Panc1 (cell line): ENCODE measurements at regions not wholly inside any gene's neighbourhood (a gene's known extent, or its start where the extent isn't known, plus 50 kb on each side); places are given as distances from the start of the nearest gene placed in this dataset.

Experiments used
- ATAC-seq: fragments of 200-7000 bp; cut with Tn5 transposase; 2 replicates; pipeline ENCODE4 v1.9.1; 2020; ENCODE audit warnings: mild to moderate bottlenecking, moderate library complexity
- BruUV-seq: library from RNA; stranded (reverse); fragments of 400-500 nt; replicated peaks from 2 replicates; lab custom pipeline; 2021; lab: Mats Ljungman, UMichigan
- CTCF ChIA-PET: fragments of 300-600 bp; sonication (Branson Sonifier 250); formaldehyde crosslinking; loops from one replicate; lab custom pipeline; 2022; ENCODE audit warnings: antibody characterized with exemption; lab: Charles Lee
- POLR2A ChIA-PET: fragments of 300-600 bp; sonication (Branson Sonifier 250); formaldehyde crosslinking; loops from one replicate; lab custom pipeline; 2022; ENCODE audit warnings: antibody characterized with exemption; lab: Charles Lee
- DNase-seq: peaks from one replicate; pipeline ENCODE4 v3.0.0-alpha.2; 2010; ENCODE audit warnings: low read depth, low spot score
- H3K27ac ChIP-seq: 2 replicates; pipeline ENCODE4 v1.5.1; 2011; ENCODE audit warnings: mild to moderate bottlenecking, low read length, inconsistent platforms
- H3K27me3 ChIP-seq: fragments of 200-500 bp; sonication (Bioruptor generic); 2 replicates; pipeline ENCODE4 v1.6.0; 2014; ENCODE audit warnings: low read length, inconsistent platforms; ENCODE audit not compliant: control insufficient read depth, insufficient read depth
- H3K36me3 ChIP-seq: fragments of 200-500 bp; sonication (Bioruptor generic); 2 replicates; pipeline ENCODE4 v1.5.1; 2014; ENCODE audit warnings: inconsistent platforms, mild to moderate bottlenecking, low read length, moderate library complexity; ENCODE audit not compliant: control insufficient read depth, insufficient read depth
- H3K4me1 ChIP-seq: 2 replicates; pipeline ENCODE4 v1.5.1; 2011; ENCODE audit warnings: inconsistent platforms, mild to moderate bottlenecking, low read length, moderate library complexity; ENCODE audit not compliant: control insufficient read depth, insufficient read depth
- H3K4me3 ChIP-seq, 2 experiments: 2 replicates each; pipeline ENCODE4 v1.5.1; 2011 to 2012; ENCODE audit warnings: low read depth in 2 of 2, low read length in 2 of 2, mild to moderate bottlenecking in 2 of 2, inconsistent platforms in 1 of 2, moderate library complexity in 1 of 2
- H3K9me3 ChIP-seq: fragments of 200-500 bp; sonication (Bioruptor generic); 2 replicates; pipeline ENCODE4 v1.5.1; 2014; ENCODE audit warnings: low read depth, mild to moderate bottlenecking, inconsistent platforms, low read length, moderate library complexity; ENCODE audit not compliant: control insufficient read depth, insufficient read depth
- POLR2AphosphoS5 ChIP-seq: IDR thresholded peaks from 2 replicates; pipeline ENCODE4 v1.6.1; 2012; ENCODE audit warnings: mild to moderate bottlenecking, low read depth, low read length, moderate library complexity
- SIN3A ChIP-seq: IDR thresholded peaks from 2 replicates; pipeline ENCODE4 v1.6.1; 2012; ENCODE audit warnings: low read depth, mild to moderate bottlenecking, low read length, moderate library complexity, borderline replicate concordance; ENCODE audit not compliant: insufficient read depth
- TCF7L2 ChIP-seq: IDR thresholded peaks from 2 replicates; pipeline ENCODE4 v1.6.1; 2011; ENCODE audit warnings: mild to moderate bottlenecking, low read depth, low read length, inconsistent platforms
- in situ Hi-C: cut with HindIII; loops from 2 replicates; pipeline ENCODE4 v1.10.0; 2016; ENCODE audit warnings: low sequenced_read_pairs, low pct_unique_long_range_greater_than_20kb
- intact Hi-C: fragments of 100-400 bp; cut with micrococcal nuclease; formaldehyde crosslinking; loops from one replicate; pipeline ENCODE4 v1.10.0; 2022; ENCODE audit not compliant: unreplicated experiment
- TF ChIP-seq, protein P1 (sequence below): fragments of 450-650 bp; IDR thresholded peaks from 2 replicates; pipeline ENCODE4 v1.5.1; 2017; ENCODE audit warnings: mild to moderate bottlenecking
- TF ChIP-seq, protein P2 (sequence below), 2 experiments: IDR thresholded peaks; 2 replicates each; pipeline ENCODE4 v1.6.1; 2011 to 2012; ENCODE audit warnings: low read depth in 2 of 2, control low read depth in 1 of 2, low read length in 1 of 2, mild to moderate bottlenecking in 1 of 2, moderate library complexity in 1 of 2; ENCODE audit not compliant: insufficient read depth in 1 of 2

DNA sequence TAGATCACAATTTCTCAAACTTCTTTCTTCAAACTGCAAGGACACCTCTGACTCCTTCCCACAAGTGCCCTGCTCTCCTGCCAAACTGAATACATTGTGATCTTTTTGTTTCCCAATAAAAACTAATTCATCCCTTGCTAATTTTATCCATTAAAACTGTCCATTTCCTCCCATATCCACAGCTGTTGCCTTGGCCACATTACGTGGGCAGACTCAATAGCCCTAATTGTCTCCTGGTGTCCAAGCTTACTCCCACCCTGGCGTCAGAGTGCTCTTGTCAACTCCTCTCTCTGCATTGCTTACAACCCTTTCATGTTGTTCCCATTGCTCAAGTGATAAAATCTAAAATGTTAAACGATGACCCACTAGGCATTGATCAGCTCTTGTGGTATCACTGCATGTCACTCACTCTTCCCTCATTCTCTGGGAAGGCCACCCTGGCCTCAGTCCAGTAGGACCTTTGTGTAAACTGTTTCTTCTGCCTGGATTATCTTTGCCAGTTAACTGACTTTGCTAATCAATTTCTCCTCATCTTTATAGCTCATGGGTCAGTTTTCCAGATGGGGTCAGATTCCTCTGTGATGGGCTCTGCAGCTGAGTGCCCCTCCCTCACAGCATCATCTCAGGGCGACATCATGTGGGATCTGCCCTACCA, 525.0 kb downstream of the SLC4A3 start:
- DNase-seq = no peak
- ChIA-PET CTCF (interaction anchor here (0.7 kb wide), 1 partner anchor 58 kb away, joined by 3 read pairs; no protein-coding TSS in a partner anchor), POLR2A (no interaction called here)
- H3K4me3 ChIP-seq = no peak overlapping the region
- in situ Hi-C loops (no loop called here), intact Hi-C loops (no loop called here)
- no peaks in the 10 kb centered on the region for H3K9me3 ChIP-seq
- BruUV-seq = no TSS peak
- no peak for ATAC-seq
- H3K27me3 ChIP-seq = no peaks in the 10 kb centered on the region
- H3K4me1 ChIP-seq = no peaks in the 10 kb centered on the region
- no peaks in the 10 kb centered on the region for H3K36me3 ChIP-seq
- no peak overlapping the region for H3K27ac ChIP-seq
- TF ChIP-seq SIN3A = no peak
- no peak for TF ChIP-seq TCF7L2
- TF ChIP-seq POLR2AphosphoS5 = no peak
- TF ChIP-seq, protein P1, sequence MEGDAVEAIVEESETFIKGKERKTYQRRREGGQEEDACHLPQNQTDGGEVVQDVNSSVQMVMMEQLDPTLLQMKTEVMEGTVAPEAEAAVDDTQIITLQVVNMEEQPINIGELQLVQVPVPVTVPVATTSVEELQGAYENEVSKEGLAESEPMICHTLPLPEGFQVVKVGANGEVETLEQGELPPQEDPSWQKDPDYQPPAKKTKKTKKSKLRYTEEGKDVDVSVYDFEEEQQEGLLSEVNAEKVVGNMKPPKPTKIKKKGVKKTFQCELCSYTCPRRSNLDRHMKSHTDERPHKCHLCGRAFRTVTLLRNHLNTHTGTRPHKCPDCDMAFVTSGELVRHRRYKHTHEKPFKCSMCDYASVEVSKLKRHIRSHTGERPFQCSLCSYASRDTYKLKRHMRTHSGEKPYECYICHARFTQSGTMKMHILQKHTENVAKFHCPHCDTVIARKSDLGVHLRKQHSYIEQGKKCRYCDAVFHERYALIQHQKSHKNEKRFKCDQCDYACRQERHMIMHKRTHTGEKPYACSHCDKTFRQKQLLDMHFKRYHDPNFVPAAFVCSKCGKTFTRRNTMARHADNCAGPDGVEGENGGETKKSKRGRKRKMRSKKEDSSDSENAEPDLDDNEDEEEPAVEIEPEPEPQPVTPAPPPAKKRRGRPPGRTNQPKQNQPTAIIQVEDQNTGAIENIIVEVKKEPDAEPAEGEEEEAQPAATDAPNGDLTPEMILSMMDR = no peak

- no TSS peak for BruUV-seq
- H3K4me3 ChIP-seq = no peak overlapping the region
- no peak overlapping the region for H3K27ac ChIP-seq
- POLR2A ChIA-PET = no interaction called here
- CTCF ChIA-PET = no interaction called here
- no peaks in the 10 kb centered on the region for H3K27me3 ChIP-seq
- in situ Hi-C loops = no loop called here
- no peaks in the 10 kb centered on the region for H3K4me1 ChIP-seq
- DNase-seq (no peak), ATAC-seq (no peak)
- intact Hi-C loops = no loop called here
- TF ChIP-seq, protein P1 = no peak
- TF ChIP-seq SIN3A (no peak), POLR2AphosphoS5 (no peak), TCF7L2 (no peak)
- TF ChIP-seq, protein P2, sequence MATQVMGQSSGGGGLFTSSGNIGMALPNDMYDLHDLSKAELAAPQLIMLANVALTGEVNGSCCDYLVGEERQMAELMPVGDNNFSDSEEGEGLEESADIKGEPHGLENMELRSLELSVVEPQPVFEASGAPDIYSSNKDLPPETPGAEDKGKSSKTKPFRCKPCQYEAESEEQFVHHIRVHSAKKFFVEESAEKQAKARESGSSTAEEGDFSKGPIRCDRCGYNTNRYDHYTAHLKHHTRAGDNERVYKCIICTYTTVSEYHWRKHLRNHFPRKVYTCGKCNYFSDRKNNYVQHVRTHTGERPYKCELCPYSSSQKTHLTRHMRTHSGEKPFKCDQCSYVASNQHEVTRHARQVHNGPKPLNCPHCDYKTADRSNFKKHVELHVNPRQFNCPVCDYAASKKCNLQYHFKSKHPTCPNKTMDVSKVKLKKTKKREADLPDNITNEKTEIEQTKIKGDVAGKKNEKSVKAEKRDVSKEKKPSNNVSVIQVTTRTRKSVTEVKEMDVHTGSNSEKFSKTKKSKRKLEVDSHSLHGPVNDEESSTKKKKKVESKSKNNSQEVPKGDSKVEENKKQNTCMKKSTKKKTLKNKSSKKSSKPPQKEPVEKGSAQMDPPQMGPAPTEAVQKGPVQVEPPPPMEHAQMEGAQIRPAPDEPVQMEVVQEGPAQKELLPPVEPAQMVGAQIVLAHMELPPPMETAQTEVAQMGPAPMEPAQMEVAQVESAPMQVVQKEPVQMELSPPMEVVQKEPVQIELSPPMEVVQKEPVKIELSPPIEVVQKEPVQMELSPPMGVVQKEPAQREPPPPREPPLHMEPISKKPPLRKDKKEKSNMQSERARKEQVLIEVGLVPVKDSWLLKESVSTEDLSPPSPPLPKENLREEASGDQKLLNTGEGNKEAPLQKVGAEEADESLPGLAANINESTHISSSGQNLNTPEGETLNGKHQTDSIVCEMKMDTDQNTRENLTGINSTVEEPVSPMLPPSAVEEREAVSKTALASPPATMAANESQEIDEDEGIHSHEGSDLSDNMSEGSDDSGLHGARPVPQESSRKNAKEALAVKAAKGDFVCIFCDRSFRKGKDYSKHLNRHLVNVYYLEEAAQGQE (IDR thresholded peaks at IDR 0.05; ENCODE audit: insufficient read depth in 1 of 2, low read depth in 2 of 2, low read length in 1 of 2) = no peak
- H3K36me3 ChIP-seq = no peaks in the 10 kb centered on the region
- H3K9me3 ChIP-seq = no peaks in the 10 kb centered on the region
Observed at GRCh38 chr2:220153118-220153517, 525.7 kb downstream of the SLC4A3 start.
